AG09319 (cell line): ENCODE measurements at regions not wholly inside any gene's neighbourhood (a gene's known extent, or its start where the extent isn't known, plus 50 kb on each side); places are given as distances from the start of the nearest gene placed in this dataset.

Experiments used
- DNase-seq: peaks from one replicate; pipeline ENCODE4 v3.0.0-alpha.2; 2010; ENCODE audit warnings: low read depth; ENCODE audit errors: extremely low read depth
- CTCF ChIP-seq: IDR thresholded peaks from 2 replicates; pipeline ENCODE4 v1.5.1; 2011; ENCODE audit warnings: low read depth, mild to moderate bottlenecking, inconsistent platforms, low read length, moderate library complexity

DNA sequence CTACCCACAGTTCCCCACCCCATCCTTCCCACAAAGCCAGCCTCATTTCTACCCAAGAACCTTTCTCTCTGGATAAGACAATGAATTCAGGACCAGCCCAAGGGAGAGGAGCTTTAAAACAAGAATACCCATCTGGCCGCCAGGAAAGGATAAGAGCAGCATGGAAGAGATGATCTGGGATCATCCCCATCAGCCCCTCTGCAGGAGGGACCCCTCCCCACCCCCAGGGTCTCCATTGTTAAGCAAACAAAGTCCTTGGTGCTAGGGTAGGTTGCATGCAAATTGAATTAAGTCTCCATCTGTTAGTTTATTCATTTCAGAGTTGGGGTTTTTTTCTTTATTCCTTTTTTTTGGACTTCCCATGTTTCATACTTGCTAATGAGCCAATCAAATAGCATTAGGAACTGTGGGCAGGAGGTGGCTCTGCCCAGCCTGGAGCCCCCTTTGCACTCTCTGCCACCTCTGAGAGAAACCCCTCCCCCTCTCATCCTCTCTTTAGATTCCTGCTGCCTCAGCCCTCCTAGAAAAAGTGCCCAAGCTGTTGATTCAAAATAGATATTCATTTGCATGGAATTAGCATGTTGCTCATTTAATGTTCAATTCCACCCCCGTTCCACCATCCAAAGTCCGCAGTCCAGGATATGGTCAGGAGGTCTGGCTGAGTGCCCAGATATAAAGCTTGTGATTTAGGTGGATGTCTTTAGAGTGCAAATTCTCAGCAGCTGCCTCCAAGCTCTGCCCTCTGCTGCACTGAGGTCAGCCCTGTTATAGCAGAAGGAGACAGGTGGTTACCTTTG lies 138.5 kb upstream of the NCAM1 start:
- no peak for DNase-seq
- no peak for TF ChIP-seq CTCF

DNA sequence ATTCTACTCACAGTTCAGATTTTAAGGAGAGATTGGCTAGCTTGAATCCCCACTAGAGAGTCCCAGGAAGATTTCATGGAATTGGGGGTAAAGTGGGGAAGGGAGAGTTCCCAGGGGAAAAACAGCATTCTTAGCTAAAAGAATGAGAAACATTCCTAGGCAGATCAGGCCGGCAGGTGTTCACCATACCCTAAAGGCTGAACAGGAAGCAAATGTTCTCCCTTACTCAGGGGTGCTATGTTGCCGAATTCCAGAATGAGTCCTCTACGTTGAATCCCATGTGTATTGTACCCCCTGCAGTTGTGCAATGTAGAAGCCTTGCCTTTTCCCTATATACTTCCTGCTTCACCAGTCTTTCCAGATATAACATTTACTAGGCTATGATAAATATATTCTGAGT lies 135.2 kb upstream of the NCAM1 start:
- no peak for DNase-seq
- no peak for TF ChIP-seq CTCF

GRCh38 chr11:112826788-112827187 lies 134.4 kb upstream of the NCAM1 start:
- DNase-seq, result no peak
- TF ChIP-seq CTCF, result no peak

DNA sequence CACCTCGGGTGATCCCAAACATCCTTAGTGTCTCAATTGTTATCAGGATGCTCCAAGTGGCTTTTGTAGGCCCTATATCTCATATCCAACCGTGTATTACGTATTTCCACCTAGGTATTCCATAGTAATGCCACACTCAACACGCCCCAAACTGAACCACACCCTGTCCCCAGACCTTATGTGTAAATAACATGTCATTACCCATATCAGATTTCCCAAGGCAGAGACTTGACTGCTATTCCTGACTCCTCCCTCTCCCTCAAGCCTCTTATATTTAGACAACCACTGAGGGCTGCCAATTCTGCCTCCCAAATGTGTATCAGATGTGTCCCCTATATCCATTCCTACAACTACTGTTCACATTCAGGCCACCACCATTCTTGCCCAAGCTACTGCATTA lies 132.8 kb upstream of the NCAM1 start:
- TF ChIP-seq CTCF, result no peak
- DNase-seq, result no peak

- DNase-seq, result no peak
Measured at GRCh38 chr11:112829971-112830654, 131.1 kb upstream of the NCAM1 start.

DNA sequence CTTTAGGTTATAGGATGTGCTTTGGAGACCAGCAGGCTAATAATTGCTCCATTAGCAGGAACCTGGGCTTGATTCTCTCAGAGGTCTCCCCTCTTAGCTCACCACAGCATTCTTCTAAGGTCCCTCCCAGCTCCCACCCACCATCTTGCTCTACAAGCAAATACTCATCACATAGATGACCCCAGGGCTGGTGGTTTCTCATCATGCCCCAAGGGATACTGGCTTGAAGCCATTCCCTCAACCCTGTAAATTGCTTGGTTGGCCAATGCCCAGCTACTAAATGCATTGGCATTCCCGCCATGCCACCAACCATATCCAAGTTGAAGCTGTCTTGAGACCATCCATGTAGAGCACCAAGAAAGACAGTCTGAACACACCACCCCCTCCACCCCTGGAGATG lies 130.2 kb upstream of the NCAM1 start:
- TF ChIP-seq CTCF, result no peak
- DNase-seq, result no peak

More at GRCh38 chr11:112829971-112830654, 131.1 kb upstream of the NCAM1 start:
- no peak for TF ChIP-seq CTCF
